ENCODE measurements at regions not wholly inside any gene's neighbourhood (a gene's known extent, or its start where the extent isn't known, plus 50 kb on each side); places are given as distances from the start of the nearest gene placed in this dataset.

- Histone ChIP-seq H3K4me3 (ENCODE audit: low read depth in 2 of 2, low read length in 1 of 2) (no peak overlapping the region), H3K36me3 (replicated peaks in 1 of 2; ENCODE audit: control insufficient read depth in 1 of 2, insufficient read depth in 2 of 2, low read length in 1 of 2) (no peaks in the 10 kb centered on the region), H3K4me2 (no peak overlapping the region), H3K9ac (no peak overlapping the region), H2AFZ (ENCODE audit: low read depth) (no peak overlapping the region), H3K27ac (ENCODE audit: low read depth in 2 of 2, low read length in 1 of 2) (no peak overlapping the region), H3F3A (replicated peaks; ENCODE audit: insufficient read depth) (no peaks in the 10 kb centered on the region), H3K4me1 (ENCODE audit: control insufficient read depth in 1 of 2, insufficient read depth in 2 of 2, low read depth in 1 of 2, low read length in 1 of 2) (peaks cover 13 to 14% of the 10 kb centered on the region in 2 experiments; a peak in 2 of 4 replicates), H3K79me2 (ENCODE audit: insufficient read depth) (no peaks in the 10 kb centered on the region), H4K20me1 (ENCODE audit: insufficient read depth) (no peaks in the 10 kb centered on the region), H3K9me3 (no peaks in the 10 kb centered on the region), H3K27me3 (ENCODE audit: insufficient read depth) (no peaks in the 10 kb centered on the region), H3K9me2 (no peaks in the 10 kb centered on the region)
- WGBS (ENCODE audit: low lambda C conversion rate): 65% methylated on average over 8 of the region's 22 CpGs
- DNase-seq: no peak
- ChIA-PET CTCF (interaction anchor here (0.5 kb wide), 1 partner anchor 138 kb away, joined by 3 read pairs; no protein-coding TSS in a partner anchor), POLR2A (interaction anchor here (1.0 kb wide), 1 partner anchor 18 kb away, joined by 3 read pairs; no protein-coding TSS in a partner anchor)
- no peak for TF ChIP-seq CTCF (IDR thresholded peaks at IDR 0.05)
- no peak for TF ChIP-seq NFIC (IDR thresholded peaks at IDR 0.05; ENCODE audit: borderline replicate concordance)
- TF ChIP-seq RAD21 (IDR thresholded peaks at IDR 0.05; ENCODE audit: low read length): no peak
- TF ChIP-seq USF1 (IDR thresholded peaks at IDR 0.05; ENCODE audit: borderline replicate concordance, low read depth): no peak
- TF ChIP-seq FOXM1 (IDR thresholded peaks at IDR 0.05; ENCODE audit: low read depth): no peak
- no peak for TF ChIP-seq RFX5 (IDR thresholded peaks at IDR 0.05; ENCODE audit: low read length)
- TF ChIP-seq, protein P1, sequence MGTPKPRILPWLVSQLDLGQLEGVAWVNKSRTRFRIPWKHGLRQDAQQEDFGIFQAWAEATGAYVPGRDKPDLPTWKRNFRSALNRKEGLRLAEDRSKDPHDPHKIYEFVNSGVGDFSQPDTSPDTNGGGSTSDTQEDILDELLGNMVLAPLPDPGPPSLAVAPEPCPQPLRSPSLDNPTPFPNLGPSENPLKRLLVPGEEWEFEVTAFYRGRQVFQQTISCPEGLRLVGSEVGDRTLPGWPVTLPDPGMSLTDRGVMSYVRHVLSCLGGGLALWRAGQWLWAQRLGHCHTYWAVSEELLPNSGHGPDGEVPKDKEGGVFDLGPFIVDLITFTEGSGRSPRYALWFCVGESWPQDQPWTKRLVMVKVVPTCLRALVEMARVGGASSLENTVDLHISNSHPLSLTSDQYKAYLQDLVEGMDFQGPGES (IDR thresholded peaks at IDR 0.05; ENCODE audit: low read depth, low read length): no peak
- TF ChIP-seq FOXJ3 (CRISPR knock-in tag; IDR thresholded peaks at IDR 0.05): no peak
- no peak for TF ChIP-seq EP300 (IDR thresholded peaks at IDR 0.05; ENCODE audit: borderline replicate concordance in 1 of 2, low read depth in 1 of 2, low read length in 1 of 2)
- no peak for TF ChIP-seq RXRA (IDR thresholded peaks at IDR 0.05; ENCODE audit: borderline replicate concordance, low read depth)
- TF ChIP-seq, protein P2, sequence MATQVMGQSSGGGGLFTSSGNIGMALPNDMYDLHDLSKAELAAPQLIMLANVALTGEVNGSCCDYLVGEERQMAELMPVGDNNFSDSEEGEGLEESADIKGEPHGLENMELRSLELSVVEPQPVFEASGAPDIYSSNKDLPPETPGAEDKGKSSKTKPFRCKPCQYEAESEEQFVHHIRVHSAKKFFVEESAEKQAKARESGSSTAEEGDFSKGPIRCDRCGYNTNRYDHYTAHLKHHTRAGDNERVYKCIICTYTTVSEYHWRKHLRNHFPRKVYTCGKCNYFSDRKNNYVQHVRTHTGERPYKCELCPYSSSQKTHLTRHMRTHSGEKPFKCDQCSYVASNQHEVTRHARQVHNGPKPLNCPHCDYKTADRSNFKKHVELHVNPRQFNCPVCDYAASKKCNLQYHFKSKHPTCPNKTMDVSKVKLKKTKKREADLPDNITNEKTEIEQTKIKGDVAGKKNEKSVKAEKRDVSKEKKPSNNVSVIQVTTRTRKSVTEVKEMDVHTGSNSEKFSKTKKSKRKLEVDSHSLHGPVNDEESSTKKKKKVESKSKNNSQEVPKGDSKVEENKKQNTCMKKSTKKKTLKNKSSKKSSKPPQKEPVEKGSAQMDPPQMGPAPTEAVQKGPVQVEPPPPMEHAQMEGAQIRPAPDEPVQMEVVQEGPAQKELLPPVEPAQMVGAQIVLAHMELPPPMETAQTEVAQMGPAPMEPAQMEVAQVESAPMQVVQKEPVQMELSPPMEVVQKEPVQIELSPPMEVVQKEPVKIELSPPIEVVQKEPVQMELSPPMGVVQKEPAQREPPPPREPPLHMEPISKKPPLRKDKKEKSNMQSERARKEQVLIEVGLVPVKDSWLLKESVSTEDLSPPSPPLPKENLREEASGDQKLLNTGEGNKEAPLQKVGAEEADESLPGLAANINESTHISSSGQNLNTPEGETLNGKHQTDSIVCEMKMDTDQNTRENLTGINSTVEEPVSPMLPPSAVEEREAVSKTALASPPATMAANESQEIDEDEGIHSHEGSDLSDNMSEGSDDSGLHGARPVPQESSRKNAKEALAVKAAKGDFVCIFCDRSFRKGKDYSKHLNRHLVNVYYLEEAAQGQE (IDR thresholded peaks at IDR 0.05; ENCODE audit: low read depth, low read length): no peak
- no peak for TF ChIP-seq GABPA (IDR thresholded peaks at IDR 0.05; ENCODE audit: low read depth)
- TF ChIP-seq, protein P3, sequence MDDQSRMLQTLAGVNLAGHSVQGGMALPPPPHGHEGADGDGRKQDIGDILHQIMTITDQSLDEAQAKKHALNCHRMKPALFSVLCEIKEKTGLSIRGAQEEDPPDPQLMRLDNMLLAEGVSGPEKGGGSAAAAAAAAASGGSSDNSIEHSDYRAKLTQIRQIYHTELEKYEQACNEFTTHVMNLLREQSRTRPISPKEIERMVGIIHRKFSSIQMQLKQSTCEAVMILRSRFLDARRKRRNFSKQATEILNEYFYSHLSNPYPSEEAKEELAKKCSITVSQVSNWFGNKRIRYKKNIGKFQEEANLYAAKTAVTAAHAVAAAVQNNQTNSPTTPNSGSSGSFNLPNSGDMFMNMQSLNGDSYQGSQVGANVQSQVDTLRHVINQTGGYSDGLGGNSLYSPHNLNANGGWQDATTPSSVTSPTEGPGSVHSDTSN (IDR thresholded peaks at IDR 0.05): no peak
- no peak for TF ChIP-seq RCOR1 (IDR thresholded peaks at IDR 0.05; ENCODE audit: low read length)
- TF ChIP-seq SIN3A (IDR thresholded peaks at IDR 0.05; ENCODE audit: borderline replicate concordance, low read depth, low read length): no peak
- TF ChIP-seq MEF2A (IDR thresholded peaks at IDR 0.05; ENCODE audit: borderline replicate concordance, low read depth): no peak
Observed at GRCh38 chr2:240371129-240372000, 64.1 kb upstream of the GPC1 start.

All from SK-N-SH (cell line).